ENCODE measurements at regions not wholly inside any gene's neighbourhood (a gene's known extent, or its start where the extent isn't known, plus 50 kb on each side); places are given as distances from the start of the nearest gene placed in this dataset.

GRCh38 chr12:102542816-102543440 lies 62.6 kb upstream of the IGF1 start:
- DNase-seq (ENCODE audit: low read depth, low spot score) (no peak), ATAC-seq (no peak)
- H3K4me3 ChIP-seq (ENCODE audit: low read depth in 2 of 2, low read length in 2 of 2), result no peak overlapping the region
- H3K27me3 ChIP-seq (ENCODE audit: control insufficient read depth, insufficient read depth, low read length), result no peaks in the 10 kb centered on the region
- POLR2A ChIA-PET, result no interaction called here
- H3K4me1 ChIP-seq (ENCODE audit: control insufficient read depth, insufficient read depth, low read length), result no peaks in the 10 kb centered on the region
- H3K27ac ChIP-seq (ENCODE audit: low read length), result no peak overlapping the region
- intact Hi-C loops (cut with micrococcal nuclease; ENCODE audit: unreplicated experiment), result no loop called here
- TF ChIP-seq TCF7L2 (IDR thresholded peaks at IDR 0.05; ENCODE audit: low read depth, low read length) (no peak), REST (IDR thresholded peaks at IDR 0.05; ENCODE audit: insufficient read depth in 1 of 2, low read depth in 2 of 2, low read length in 1 of 2) (no peak)
- CTCF ChIA-PET, result interaction anchor here (0.7 kb wide), 1 partner anchor 49 kb away, joined by 9 read pairs; no protein-coding TSS in a partner anchor
- H3K9me3 ChIP-seq (ENCODE audit: control insufficient read depth, insufficient read depth, low read depth, low read length), result no peaks in the 10 kb centered on the region
- no TSS peak for BruUV-seq (replicated peaks)
- H3K36me3 ChIP-seq (ENCODE audit: control insufficient read depth, insufficient read depth, low read length), result no peaks in the 10 kb centered on the region
- in situ Hi-C loops (cut with HindIII; ENCODE audit: low pct_unique_long_range_greater_than_20kb, low sequenced_read_pairs), result no loop called here

GRCh38 chr12:102540815-102541385 lies 60.5 kb upstream of the IGF1 start:
- Histone ChIP-seq H3K4me3 (ENCODE audit: low read depth in 2 of 2, low read length in 2 of 2) (no peak overlapping the region), H3K4me1 (ENCODE audit: control insufficient read depth, insufficient read depth, low read length) (no peaks in the 10 kb centered on the region), H3K27me3 (ENCODE audit: control insufficient read depth, insufficient read depth, low read length) (no peaks in the 10 kb centered on the region), H3K9me3 (ENCODE audit: control insufficient read depth, insufficient read depth, low read depth, low read length) (no peaks in the 10 kb centered on the region), H3K36me3 (ENCODE audit: control insufficient read depth, insufficient read depth, low read length) (no peaks in the 10 kb centered on the region), H3K27ac (ENCODE audit: low read length) (no peak overlapping the region)
- ChIA-PET POLR2A (no interaction called here), CTCF (no interaction called here)
- TF ChIP-seq REST (IDR thresholded peaks at IDR 0.05; ENCODE audit: insufficient read depth in 1 of 2, low read depth in 2 of 2, low read length in 1 of 2) (no peak), CTCF (IDR thresholded peaks at IDR 0.05) (no peak)
- intact Hi-C loops (cut with micrococcal nuclease; ENCODE audit: unreplicated experiment), result no loop called here
- no TSS peak for BruUV-seq (replicated peaks)
- ATAC-seq, result no peak
- in situ Hi-C loops (cut with HindIII; ENCODE audit: low pct_unique_long_range_greater_than_20kb, low sequenced_read_pairs), result no loop called here
- DNase-seq (ENCODE audit: low read depth, low spot score), result no peak
